ENCODE measurements at regions not wholly inside any gene's neighbourhood (a gene's known extent, or its start where the extent isn't known, plus 50 kb on each side); places are given as distances from the start of the nearest gene placed in this dataset.

- in situ Hi-C loops (cut with MboI; ENCODE audit: low pct_unique_long_range_greater_than_20kb, low sequenced_read_pairs): no loop called here
- DNase-seq: no peak
Observed at GRCh38 chr3:167110901-167111300, 269.2 kb downstream of the ZBBX start.

- in situ Hi-C loops (cut with MboI; ENCODE audit: low pct_unique_long_range_greater_than_20kb, low sequenced_read_pairs): no loop called here
- DNase-seq: no peak
Observed at GRCh38 chr3:167109746-167110145, 270.4 kb downstream of the ZBBX start.

- in situ Hi-C loops (cut with MboI; ENCODE audit: low pct_unique_long_range_greater_than_20kb, low sequenced_read_pairs): no loop called here
Observed at GRCh38 chr3:167106456-167106855, 273.6 kb downstream of the ZBBX start.

GRCh38 chr3:167102071-167102470 is 278.0 kb downstream of the ZBBX start:
- in situ Hi-C loops (cut with MboI; ENCODE audit: low pct_unique_long_range_greater_than_20kb, low sequenced_read_pairs): no loop called here
- DNase-seq: peak; percentile 8

More at GRCh38 chr3:167106456-167106855, 273.6 kb downstream of the ZBBX start:
- no peak for DNase-seq

GRCh38 chr3:167100651-167101050 is 279.4 kb downstream of the ZBBX start:
- no peak for DNase-seq
- in situ Hi-C loops (cut with MboI; ENCODE audit: low pct_unique_long_range_greater_than_20kb, low sequenced_read_pairs): no loop called here

GRCh38 chr3:167100200-167100599 is 279.9 kb downstream of the ZBBX start:
- DNase-seq: no peak
- in situ Hi-C loops (cut with MboI; ENCODE audit: low pct_unique_long_range_greater_than_20kb, low sequenced_read_pairs): no loop called here

GRCh38 chr3:167095976-167096375 is 284.1 kb downstream of the ZBBX start:
- in situ Hi-C loops (cut with MboI; ENCODE audit: low pct_unique_long_range_greater_than_20kb, low sequenced_read_pairs): no loop called here
- no peak for DNase-seq

GRCh38 chr3:167094632-167095031 is 285.5 kb downstream of the ZBBX start:
- in situ Hi-C loops (cut with MboI; ENCODE audit: low pct_unique_long_range_greater_than_20kb, low sequenced_read_pairs): no loop called here
- DNase-seq: no peak

GRCh38 chr3:167091226-167091625 is 288.9 kb downstream of the ZBBX start:
- no peak for DNase-seq
- in situ Hi-C loops (cut with MboI; ENCODE audit: low pct_unique_long_range_greater_than_20kb, low sequenced_read_pairs): no loop called here

GRCh38 chr3:167084545-167084944 is 295.6 kb downstream of the ZBBX start:
- in situ Hi-C loops (cut with MboI; ENCODE audit: low pct_unique_long_range_greater_than_20kb, low sequenced_read_pairs): no loop called here
- no peak for DNase-seq

- no peak for DNase-seq
- in situ Hi-C loops (cut with MboI; ENCODE audit: low pct_unique_long_range_greater_than_20kb, low sequenced_read_pairs): no loop called here
Observed at GRCh38 chr3:167078070-167078622, 302.0 kb downstream of the ZBBX start.

GRCh38 chr3:167067787-167068161 is 312.3 kb downstream of the ZBBX start:
- no peak for DNase-seq
- in situ Hi-C loops (cut with MboI; ENCODE audit: low pct_unique_long_range_greater_than_20kb, low sequenced_read_pairs): no loop called here

- in situ Hi-C loops (cut with MboI; ENCODE audit: low pct_unique_long_range_greater_than_20kb, low sequenced_read_pairs): no loop called here
- no peak for DNase-seq
Observed at GRCh38 chr3:167066977-167067786, 312.9 kb downstream of the ZBBX start.

GRCh38 chr3:167057581-167057980 is 322.5 kb downstream of the ZBBX start:
- in situ Hi-C loops (cut with MboI; ENCODE audit: low pct_unique_long_range_greater_than_20kb, low sequenced_read_pairs): no loop called here
- DNase-seq: no peak

- no peak for DNase-seq
- in situ Hi-C loops (cut with MboI; ENCODE audit: low pct_unique_long_range_greater_than_20kb, low sequenced_read_pairs): no loop called here
Observed at GRCh38 chr3:167054926-167055325, 325.2 kb downstream of the ZBBX start.

GRCh38 chr3:167051421-167051820 is 328.7 kb downstream of the ZBBX start:
- DNase-seq: no peak
- in situ Hi-C loops (cut with MboI; ENCODE audit: low pct_unique_long_range_greater_than_20kb, low sequenced_read_pairs): no loop called here

GRCh38 chr3:167033866-167034265 is 346.2 kb downstream of the ZBBX start:
- no peak for DNase-seq
- in situ Hi-C loops (cut with MboI; ENCODE audit: low pct_unique_long_range_greater_than_20kb, low sequenced_read_pairs): no loop called here

- in situ Hi-C loops (cut with MboI; ENCODE audit: low pct_unique_long_range_greater_than_20kb, low sequenced_read_pairs): no loop called here
Observed at GRCh38 chr3:167032267-167032876, 347.7 kb downstream of the ZBBX start.

GRCh38 chr3:167031364-167032049 is 348.6 kb downstream of the ZBBX start:
- in situ Hi-C loops (cut with MboI; ENCODE audit: low pct_unique_long_range_greater_than_20kb, low sequenced_read_pairs): no loop called here
- no peak for DNase-seq

More at GRCh38 chr3:167032267-167032876, 347.7 kb downstream of the ZBBX start:
- DNase-seq: peak; percentile 24

Data from KBM-7 (cell line).